ENCODE measurements at regions not wholly inside any gene's neighbourhood (a gene's known extent, or its start where the extent isn't known, plus 50 kb on each side); places are given as distances from the start of the nearest gene placed in this dataset.

DNA sequence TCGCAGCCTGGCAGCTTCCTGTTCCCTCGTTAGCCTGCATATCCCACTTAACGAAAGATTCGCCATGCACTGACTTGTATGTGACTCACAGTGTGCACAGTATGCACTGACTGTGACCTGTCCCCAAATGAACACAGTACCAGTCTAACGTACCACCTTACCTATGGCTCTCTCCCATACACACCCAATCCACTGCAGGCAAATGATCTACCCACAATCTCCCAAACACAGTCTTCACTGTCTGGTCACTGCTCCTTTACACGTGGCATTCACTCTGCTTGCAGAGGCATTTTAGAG is 163.5 kb upstream of the EEA1 start:
- no peak for ATAC-seq
- no peaks in the 10 kb centered on the region for H3K36me3 Mint-ChIP-seq (ENCODE audit: low read depth)
- H3K4me1 ChIP-seq (ENCODE audit: insufficient read depth) = peaks cover 5% of the 10 kb centered on the region; the same call in 1 of the 2 replicates
- no peaks in the 10 kb centered on the region for H3K27me3 ChIP-seq (ENCODE audit: insufficient read depth)
- H4K20me1 ChIP-seq (replicated peaks; ENCODE audit: insufficient read depth) = no peaks in the 10 kb centered on the region
- no peak overlapping the region for H3K27ac Mint-ChIP-seq
- no peak overlapping the region for H3K4me3 ChIP-seq
- H3K27ac ChIP-seq (ENCODE audit: low read depth) = no peak overlapping the region
- H3K9me3 Mint-ChIP-seq = no peaks in the 10 kb centered on the region
- H3K9me2 ChIP-seq (ENCODE audit: insufficient read depth) = 0 out of 2 replicates have a peak, but pooled peaks cover 5% of the 10 kb centered on the region
- H3K36me3 ChIP-seq (ENCODE audit: insufficient read depth) = no peaks in the 10 kb centered on the region
- no peak overlapping the region for H2AFZ ChIP-seq
- H3K27me3 Mint-ChIP-seq (ENCODE audit: insufficient read depth, low read depth, poor library complexity) = no peaks in the 10 kb centered on the region
- no peaks in the 10 kb centered on the region for H3F3A ChIP-seq (replicated peaks; ENCODE audit: low read depth)
- H3K4me1 Mint-ChIP-seq = peaks cover 12% of the 10 kb centered on the region; the same call in 2 of the 3 replicates
- H3K79me2 ChIP-seq (replicated peaks; ENCODE audit: insufficient read depth) = no peaks in the 10 kb centered on the region
- H3K4me3 Mint-ChIP-seq = no peak overlapping the region
- no peak overlapping the region for H3K4me2 ChIP-seq
- no peak for TF ChIP-seq ZNF114 (CRISPR knock-in tag; IDR thresholded peaks at IDR 0.05)
- no peak for TF ChIP-seq NANOG (IDR thresholded peaks at IDR 0.05; ENCODE audit: borderline replicate concordance)
- TF ChIP-seq, protein P1, sequence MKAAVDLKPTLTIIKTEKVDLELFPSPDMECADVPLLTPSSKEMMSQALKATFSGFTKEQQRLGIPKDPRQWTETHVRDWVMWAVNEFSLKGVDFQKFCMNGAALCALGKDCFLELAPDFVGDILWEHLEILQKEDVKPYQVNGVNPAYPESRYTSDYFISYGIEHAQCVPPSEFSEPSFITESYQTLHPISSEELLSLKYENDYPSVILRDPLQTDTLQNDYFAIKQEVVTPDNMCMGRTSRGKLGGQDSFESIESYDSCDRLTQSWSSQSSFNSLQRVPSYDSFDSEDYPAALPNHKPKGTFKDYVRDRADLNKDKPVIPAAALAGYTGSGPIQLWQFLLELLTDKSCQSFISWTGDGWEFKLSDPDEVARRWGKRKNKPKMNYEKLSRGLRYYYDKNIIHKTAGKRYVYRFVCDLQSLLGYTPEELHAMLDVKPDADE (IDR thresholded peaks at IDR 0.05) = no peak
- TF ChIP-seq EZH2phosphoT487 (IDR thresholded peaks at IDR 0.05; ENCODE audit: unreplicated experiment) = no peak
- no peak for TF ChIP-seq JUNB (IDR thresholded peaks at IDR 0.05; ENCODE audit: unreplicated experiment)
- TF ChIP-seq CREB1 (CRISPR knock-in tag; IDR thresholded peaks at IDR 0.05; ENCODE audit: low read depth) = no peak
- no peak for TF ChIP-seq POLR2AphosphoS5 (IDR thresholded peaks at IDR 0.05; ENCODE audit: low read depth)
- TF ChIP-seq STAT1 (IDR thresholded peaks at IDR 0.05; ENCODE audit: unreplicated experiment) = no peak
- TF ChIP-seq, protein P2, sequence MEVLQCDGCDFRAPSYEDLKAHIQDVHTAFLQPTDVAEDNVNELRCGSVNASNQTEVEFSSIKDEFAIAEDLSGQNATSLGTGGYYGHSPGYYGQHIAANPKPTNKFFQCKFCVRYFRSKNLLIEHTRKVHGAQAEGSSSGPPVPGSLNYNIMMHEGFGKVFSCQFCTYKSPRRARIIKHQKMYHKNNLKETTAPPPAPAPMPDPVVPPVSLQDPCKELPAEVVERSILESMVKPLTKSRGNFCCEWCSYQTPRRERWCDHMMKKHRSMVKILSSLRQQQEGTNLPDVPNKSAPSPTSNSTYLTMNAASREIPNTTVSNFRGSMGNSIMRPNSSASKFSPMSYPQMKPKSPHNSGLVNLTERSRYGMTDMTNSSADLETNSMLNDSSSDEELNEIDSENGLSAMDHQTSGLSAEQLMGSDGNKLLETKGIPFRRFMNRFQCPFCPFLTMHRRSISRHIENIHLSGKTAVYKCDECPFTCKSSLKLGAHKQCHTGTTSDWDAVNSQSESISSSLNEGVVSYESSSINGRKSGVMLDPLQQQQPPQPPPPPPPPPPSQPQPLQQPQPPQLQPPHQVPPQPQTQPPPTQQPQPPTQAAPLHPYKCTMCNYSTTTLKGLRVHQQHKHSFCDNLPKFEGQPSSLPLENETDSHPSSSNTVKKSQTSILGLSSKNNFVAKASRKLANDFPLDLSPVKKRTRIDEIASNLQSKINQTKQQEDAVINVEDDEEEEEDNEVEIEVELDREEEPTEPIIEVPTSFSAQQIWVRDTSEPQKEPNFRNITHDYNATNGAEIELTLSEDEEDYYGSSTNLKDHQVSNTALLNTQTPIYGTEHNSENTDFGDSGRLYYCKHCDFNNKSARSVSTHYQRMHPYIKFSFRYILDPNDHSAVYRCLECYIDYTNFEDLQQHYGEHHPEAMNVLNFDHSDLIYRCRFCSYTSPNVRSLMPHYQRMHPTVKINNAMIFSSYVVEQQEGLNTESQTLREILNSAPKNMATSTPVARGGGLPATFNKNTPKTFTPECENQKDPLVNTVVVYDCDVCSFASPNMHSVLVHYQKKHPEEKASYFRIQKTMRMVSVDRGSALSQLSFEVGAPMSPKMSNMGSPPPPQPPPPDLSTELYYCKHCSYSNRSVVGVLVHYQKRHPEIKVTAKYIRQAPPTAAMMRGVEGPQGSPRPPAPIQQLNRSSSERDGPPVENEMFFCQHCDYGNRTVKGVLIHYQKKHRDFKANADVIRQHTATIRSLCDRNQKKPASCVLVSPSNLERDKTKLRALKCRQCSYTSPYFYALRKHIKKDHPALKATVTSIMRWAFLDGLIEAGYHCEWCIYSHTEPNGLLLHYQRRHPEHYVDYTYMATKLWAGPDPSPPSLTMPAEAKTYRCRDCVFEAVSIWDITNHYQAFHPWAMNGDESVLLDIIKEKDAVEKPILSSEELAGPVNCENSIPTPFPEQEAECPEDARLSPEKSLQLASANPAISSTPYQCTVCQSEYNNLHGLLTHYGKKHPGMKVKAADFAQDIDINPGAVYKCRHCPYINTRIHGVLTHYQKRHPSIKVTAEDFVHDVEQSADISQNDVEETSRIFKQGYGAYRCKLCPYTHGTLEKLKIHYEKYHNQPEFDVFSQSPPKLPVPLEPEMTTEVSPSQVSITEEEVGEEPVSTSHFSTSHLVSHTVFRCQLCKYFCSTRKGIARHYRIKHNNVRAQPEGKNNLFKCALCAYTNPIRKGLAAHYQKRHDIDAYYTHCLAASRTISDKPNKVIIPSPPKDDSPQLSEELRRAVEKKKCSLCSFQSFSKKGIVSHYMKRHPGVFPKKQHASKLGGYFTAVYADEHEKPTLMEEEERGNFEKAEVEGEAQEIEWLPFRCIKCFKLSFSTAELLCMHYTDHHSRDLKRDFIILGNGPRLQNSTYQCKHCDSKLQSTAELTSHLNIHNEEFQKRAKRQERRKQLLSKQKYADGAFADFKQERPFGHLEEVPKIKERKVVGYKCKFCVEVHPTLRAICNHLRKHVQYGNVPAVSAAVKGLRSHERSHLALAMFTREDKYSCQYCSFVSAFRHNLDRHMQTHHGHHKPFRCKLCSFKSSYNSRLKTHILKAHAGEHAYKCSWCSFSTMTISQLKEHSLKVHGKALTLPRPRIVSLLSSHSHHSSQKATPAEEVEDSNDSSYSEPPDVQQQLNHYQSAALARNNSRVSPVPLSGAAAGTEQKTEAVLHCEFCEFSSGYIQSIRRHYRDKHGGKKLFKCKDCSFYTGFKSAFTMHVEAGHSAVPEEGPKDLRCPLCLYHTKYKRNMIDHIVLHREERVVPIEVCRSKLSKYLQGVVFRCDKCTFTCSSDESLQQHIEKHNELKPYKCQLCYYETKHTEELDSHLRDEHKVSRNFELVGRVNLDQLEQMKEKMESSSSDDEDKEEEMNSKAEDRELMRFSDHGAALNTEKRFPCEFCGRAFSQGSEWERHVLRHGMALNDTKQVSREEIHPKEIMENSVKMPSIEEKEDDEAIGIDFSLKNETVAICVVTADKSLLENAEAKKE (CRISPR knock-in tag; IDR thresholded peaks at IDR 0.05) = no peak
- no peak for TF ChIP-seq EZH2 (IDR thresholded peaks at IDR 0.05; ENCODE audit: low read depth, unreplicated experiment)
- DNase-seq (ENCODE audit: low spot score) = no peak
